ENCODE measurements at regions not wholly inside any gene's neighbourhood (a gene's known extent, or its start where the extent isn't known, plus 50 kb on each side); places are given as distances from the start of the nearest gene placed in this dataset.

- TF ChIP-seq, protein P1, sequence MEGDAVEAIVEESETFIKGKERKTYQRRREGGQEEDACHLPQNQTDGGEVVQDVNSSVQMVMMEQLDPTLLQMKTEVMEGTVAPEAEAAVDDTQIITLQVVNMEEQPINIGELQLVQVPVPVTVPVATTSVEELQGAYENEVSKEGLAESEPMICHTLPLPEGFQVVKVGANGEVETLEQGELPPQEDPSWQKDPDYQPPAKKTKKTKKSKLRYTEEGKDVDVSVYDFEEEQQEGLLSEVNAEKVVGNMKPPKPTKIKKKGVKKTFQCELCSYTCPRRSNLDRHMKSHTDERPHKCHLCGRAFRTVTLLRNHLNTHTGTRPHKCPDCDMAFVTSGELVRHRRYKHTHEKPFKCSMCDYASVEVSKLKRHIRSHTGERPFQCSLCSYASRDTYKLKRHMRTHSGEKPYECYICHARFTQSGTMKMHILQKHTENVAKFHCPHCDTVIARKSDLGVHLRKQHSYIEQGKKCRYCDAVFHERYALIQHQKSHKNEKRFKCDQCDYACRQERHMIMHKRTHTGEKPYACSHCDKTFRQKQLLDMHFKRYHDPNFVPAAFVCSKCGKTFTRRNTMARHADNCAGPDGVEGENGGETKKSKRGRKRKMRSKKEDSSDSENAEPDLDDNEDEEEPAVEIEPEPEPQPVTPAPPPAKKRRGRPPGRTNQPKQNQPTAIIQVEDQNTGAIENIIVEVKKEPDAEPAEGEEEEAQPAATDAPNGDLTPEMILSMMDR (IDR thresholded peaks at IDR 0.05) = no peak
- TF ChIP-seq POLR2A (IDR thresholded peaks at IDR 0.05) = no peak
These were observed 341.7 kb downstream of the UQCRFS1 start for GRCh38 chr19:28871099-28871725.
